PFSK-1 (cell line): ENCODE measurements at regions not wholly inside any gene's neighbourhood (a gene's known extent, or its start where the extent isn't known, plus 50 kb on each side); places are given as distances from the start of the nearest gene placed in this dataset.

Source experiments
- POLR2AphosphoS5 ChIP-seq: IDR thresholded peaks from 2 replicates; pipeline ENCODE4 v1.6.1; 2012; ENCODE audit warnings: low read depth, mild to moderate bottlenecking, control low read depth, low read length, moderate library complexity
- REST ChIP-seq, 2 experiments: IDR thresholded peaks; 2 replicates each; pipeline versions ENCODE4 v1.6.1 to v1.8.0; 2011 to 2012; ENCODE audit warnings: low read depth in 2 of 2, low read length in 2 of 2, control low read depth in 1 of 2, inconsistent platforms in 1 of 2, mild to moderate bottlenecking in 1 of 2, moderate library complexity in 1 of 2; ENCODE audit not compliant: insufficient read depth in 1 of 2
- SIN3A ChIP-seq: IDR thresholded peaks from 2 replicates; pipeline ENCODE4 v1.6.1; 2012; ENCODE audit warnings: mild to moderate bottlenecking, low read length, moderate library complexity, borderline replicate concordance; ENCODE audit not compliant: insufficient read depth
- TAF1 ChIP-seq: IDR thresholded peaks from 2 replicates; pipeline ENCODE4 v1.6.1; 2012; ENCODE audit warnings: low read length, control low read depth, borderline replicate concordance; ENCODE audit not compliant: insufficient read depth

DNA sequence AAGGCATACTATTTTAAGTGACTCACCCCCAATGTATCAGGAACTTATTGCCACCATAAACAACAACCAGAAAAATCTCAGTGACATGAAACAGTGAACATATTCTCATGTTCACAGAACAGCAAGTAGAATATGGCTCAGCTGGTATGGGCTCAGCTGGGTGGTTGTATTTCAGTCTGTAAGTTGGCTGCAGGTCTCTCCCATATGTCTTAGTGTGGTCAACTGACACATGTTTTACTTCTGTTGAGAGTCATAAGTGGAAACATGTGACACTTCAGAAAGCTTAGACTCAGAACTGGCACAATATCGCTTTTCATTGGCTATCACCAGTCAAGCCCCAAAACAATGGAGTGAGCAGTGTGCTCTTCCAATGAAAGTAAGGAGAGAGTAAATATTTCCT is 574.1 kb downstream of the HAO1 start:
- TF ChIP-seq POLR2AphosphoS5 (no peak), TAF1 (no peak), REST (IDR thresholded peaks at IDR 0.05; ENCODE audit: insufficient read depth in 1 of 2, low read depth in 2 of 2, low read length in 2 of 2) (no peak), SIN3A (no peak)
